ENCODE measurements at regions not wholly inside any gene's neighbourhood (a gene's known extent, or its start where the extent isn't known, plus 50 kb on each side); places are given as distances from the start of the nearest gene placed in this dataset.
"Not testable (repeated sequence)": the region's sequence is repeated elsewhere in the genome, so short reads cannot be mapped to it uniquely, and the experiment has no call there.

DNA sequence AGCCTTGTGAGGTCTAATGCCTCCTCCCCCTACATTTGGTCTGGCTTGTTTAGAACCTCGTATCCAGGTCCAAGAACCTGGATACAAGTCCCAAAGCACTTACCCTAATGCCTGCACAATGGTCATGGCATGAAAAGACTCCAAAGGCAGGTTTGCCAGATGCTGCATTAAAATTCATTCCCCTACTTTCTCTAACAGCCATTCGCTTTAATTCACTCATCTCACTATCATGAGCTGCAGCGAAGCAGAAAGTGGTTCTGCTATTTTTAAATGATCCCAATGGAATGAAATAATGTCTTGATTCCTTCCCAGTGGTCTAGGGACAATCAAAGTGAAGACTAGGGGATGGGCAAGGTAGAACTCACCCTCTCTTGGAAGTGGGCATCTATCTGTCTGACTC lies 72.5 kb upstream of the MAX start:
- no peaks in the 10 kb centered on the region for H3K36me3 Mint-ChIP-seq (ENCODE audit: low read depth)
- no peak overlapping the region for H3K27ac Mint-ChIP-seq
- no peaks in the 10 kb centered on the region for H3K9me3 Mint-ChIP-seq
- H3K27me3 Mint-ChIP-seq: peaks cover 3% of the 10 kb centered on the region
- peaks cover 12% of the 10 kb centered on the region for H3K4me1 Mint-ChIP-seq
- H3K4me3 Mint-ChIP-seq: no peak overlapping the region
- ATAC-seq (replicated peaks): no peak

DNA sequence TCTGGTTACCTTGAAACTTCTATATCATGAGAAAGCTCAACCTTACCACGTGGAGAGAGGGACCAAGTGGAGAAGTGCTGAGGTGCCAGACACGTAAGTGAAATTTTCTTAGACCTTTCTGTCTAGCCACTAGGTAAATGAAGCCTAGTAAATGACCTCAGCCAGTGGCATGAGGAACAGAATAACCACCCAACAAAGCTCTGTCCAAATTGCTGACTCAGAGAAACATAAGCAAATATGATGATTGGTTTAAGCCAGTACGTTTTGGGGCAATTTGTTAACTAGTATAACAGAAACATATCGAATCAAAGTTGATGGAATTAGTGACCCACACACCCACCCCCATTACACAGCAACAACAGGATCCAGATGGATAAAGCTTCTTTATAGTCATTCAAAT lies 75.2 kb upstream of the MAX start:
- H3K9me3 Mint-ChIP-seq: peaks cover 7% of the 10 kb centered on the region
- peaks cover 18% of the 10 kb centered on the region for H3K4me1 Mint-ChIP-seq
- H3K27ac Mint-ChIP-seq: no peak overlapping the region
- H3K27me3 Mint-ChIP-seq: peaks cover 3% of the 10 kb centered on the region
- ATAC-seq (replicated peaks): no peak
- no peak overlapping the region for H3K4me3 Mint-ChIP-seq
- no peaks in the 10 kb centered on the region for H3K36me3 Mint-ChIP-seq (ENCODE audit: low read depth)

DNA sequence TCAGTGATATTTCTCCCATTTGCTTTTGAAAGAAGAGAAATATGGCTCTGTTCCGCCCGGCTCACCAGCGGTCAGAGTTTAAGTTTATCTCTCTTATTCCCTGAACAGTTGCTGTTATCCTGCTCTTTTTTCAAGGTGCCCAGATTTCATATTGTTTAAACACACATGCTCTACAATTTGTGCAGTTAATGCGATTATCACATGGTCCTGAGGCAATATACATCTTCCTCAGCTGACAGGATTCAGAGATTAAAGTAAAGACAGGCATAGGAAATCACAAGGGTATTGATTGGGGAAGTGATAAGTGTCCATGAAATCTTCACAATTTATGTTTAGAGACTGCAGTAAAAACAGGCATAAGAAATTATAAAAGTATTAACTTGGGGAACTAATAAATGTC lies 76.9 kb upstream of the MAX start:
- not testable (repeated sequence) for ATAC-seq (replicated peaks); H3K4me3 Mint-ChIP-seq; H3K36me3 Mint-ChIP-seq (ENCODE audit: low read depth); H3K27me3 Mint-ChIP-seq
- H3K27ac Mint-ChIP-seq: peak overlapping the region; percentile 85
- peaks cover 13% of the 10 kb centered on the region for H3K9me3 Mint-ChIP-seq
- H3K4me1 Mint-ChIP-seq: peaks cover 18% of the 10 kb centered on the region

DNA sequence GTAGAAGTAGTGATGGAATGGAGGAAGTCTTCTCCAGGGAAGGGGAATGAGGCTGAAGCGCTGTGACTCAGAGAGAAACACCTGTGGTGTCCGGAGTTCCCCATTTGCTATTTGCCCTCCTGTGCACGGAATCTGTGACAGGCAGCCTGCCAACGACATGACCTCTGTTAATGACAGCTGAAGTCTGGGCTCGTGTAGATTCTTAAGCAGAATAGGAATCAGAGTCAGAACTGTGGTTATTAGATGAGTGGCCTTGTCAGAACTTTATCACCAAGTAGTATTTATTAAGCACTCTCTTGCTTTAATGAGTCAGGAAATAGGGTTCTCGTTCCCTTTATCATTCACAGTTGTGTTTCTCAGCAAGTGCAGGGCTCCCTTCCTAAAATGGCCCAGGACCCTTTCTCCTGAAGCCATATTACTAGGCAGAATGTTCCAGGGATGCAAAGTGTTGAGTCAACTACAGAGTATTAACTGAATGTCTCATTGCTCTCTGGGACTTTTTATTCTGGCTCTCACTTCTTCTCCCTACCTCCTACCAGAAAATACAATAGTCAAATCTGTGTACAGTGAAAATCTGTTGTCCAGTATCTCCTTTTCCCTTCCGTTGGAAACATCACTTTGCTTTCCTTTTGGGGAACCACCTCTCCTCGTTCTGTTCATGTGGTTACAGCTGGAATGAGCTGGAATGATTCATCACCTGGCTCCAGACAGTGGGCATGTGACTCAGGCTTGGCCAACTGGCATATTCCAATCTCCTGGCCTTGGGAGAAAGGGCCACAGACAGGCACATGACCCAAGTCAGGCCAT lies 77.8 kb upstream of the MAX start:
- Mint-ChIP-seq H3K9me3 (peaks cover 13% of the 10 kb centered on the region), H3K4me1 (peaks cover 18% of the 10 kb centered on the region), H3K27ac (peak overlapping the region; percentile 85), H3K4me3 (peak overlapping the region; percentile 61), H3K36me3 (ENCODE audit: low read depth) (no peaks in the 10 kb centered on the region), H3K27me3 (no peaks in the 10 kb centered on the region)
- ATAC-seq (replicated peaks): peak; percentile 88

DNA sequence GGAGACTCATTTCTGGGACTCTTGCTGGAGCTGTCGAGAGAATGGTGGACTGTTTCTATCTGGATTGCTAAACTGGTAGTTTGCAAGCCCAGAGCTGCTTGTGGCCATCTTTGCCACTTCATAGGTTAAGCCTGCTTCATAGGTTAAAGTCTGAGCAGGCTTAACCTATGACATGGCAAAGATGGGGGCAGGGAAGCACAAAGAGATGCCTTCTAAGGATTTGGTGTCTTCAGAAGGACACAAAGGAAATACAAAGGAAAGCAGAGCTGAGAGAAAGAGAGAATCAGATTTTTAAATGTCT lies 78.4 kb upstream of the MAX start:
- peak overlapping the region; percentile 85 for H3K27ac Mint-ChIP-seq
- H3K4me3 Mint-ChIP-seq: peak overlapping the region; percentile 61

DNA sequence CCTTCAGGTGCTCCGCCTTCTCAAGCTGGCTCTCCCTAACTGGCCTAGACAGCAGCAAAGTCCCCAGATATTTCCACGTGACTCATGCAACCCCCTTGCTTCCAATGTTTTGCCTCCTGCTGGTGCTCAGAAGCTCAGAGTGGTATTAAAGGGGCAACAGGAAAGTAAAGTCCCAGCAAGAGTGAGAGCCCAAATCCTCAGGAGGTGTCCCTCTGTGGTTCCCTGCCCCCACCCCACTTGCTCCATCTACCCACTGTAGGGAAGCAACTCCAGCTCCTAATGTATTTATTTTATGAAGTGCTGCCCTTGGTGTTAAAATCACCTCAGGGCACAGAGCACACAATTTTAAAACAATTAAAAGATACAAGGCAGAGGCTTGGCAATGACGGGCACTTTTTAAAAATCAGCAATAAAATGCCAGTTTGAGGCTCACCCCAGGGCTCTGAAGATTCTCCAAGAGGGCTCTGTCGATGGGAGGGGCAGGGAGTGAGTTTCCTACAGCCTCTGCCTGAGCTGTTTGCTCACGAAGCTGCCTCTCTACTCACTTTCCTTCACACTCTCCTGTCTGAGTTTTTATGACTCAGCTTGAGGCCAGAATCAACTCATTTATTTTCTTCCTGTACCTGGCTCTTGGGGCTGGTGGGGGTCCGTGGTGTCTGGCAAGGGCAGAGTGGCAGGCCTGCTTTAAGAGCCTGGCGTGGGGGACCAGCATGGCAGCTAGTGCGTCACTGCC lies 81.9 kb upstream of the MAX start:
- H3K36me3 Mint-ChIP-seq (ENCODE audit: low read depth): no peaks in the 10 kb centered on the region
- peaks cover 16% of the 10 kb centered on the region for H3K4me1 Mint-ChIP-seq
- H3K9me3 Mint-ChIP-seq: peaks cover 13% of the 10 kb centered on the region
- H3K27me3 Mint-ChIP-seq: peaks cover 5% of the 10 kb centered on the region
- H3K4me3 Mint-ChIP-seq: no peak overlapping the region
- H3K27ac Mint-ChIP-seq: no peak overlapping the region
- no peak for ATAC-seq (replicated peaks)

More for the DNA sequence above, 78.4 kb upstream of the MAX start:
- no peak for ATAC-seq (replicated peaks)
- Mint-ChIP-seq H3K27me3 (peaks cover 1% of the 10 kb centered on the region), H3K9me3 (peaks cover 13% of the 10 kb centered on the region), H3K36me3 (ENCODE audit: low read depth) (no peaks in the 10 kb centered on the region), H3K4me1 (peaks cover 18% of the 10 kb centered on the region)

DNA sequence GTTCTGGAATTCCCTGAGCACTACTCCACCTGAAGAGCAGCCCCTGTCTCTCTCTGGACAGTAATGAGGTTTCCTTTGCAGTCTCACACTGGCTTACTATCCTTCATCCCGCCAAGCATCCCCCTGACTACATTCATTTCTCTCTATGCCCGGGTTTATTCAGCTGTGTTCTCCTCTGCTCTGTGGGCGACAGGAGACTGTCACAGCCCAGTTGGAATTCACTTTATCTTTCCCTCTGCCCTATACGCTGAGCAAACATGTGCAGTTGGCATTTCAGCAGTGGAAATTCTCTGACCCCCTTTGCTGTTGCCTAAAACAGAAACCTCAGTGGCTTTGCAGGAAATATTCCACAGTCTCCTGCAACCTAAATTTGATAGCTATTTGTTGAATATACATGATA lies 83.5 kb upstream of the MAX start:
- Mint-ChIP-seq H3K36me3 (ENCODE audit: low read depth) (no peaks in the 10 kb centered on the region), H3K9me3 (peaks cover 13% of the 10 kb centered on the region), H3K4me1 (no peaks in the 10 kb centered on the region), H3K27me3 (peaks cover 5% of the 10 kb centered on the region), H3K4me3 (no peak overlapping the region), H3K27ac (no peak overlapping the region)
- ATAC-seq (replicated peaks): no peak

DNA sequence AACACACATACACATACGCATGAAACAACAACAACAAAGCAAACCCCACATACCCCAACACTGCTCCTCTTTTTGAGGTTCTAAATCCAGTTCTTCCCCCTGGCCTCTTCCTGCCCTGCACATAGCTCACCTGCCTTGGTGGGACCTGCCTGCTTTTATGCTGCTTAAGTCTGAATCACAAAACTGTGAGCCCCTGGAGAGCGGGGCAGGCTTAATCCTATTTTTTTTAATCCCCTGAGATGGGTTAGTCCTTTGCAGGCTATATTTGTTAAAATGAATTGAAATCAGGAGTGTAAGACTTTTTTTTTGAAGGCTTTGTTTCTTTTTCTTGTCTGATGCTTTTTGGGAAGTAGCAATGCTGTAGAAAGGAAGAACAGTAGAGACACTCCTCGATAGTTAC lies 84.6 kb upstream of the MAX start:
- H3K27ac Mint-ChIP-seq: no peak overlapping the region
- peaks cover 11% of the 10 kb centered on the region for H3K9me3 Mint-ChIP-seq

DNA sequence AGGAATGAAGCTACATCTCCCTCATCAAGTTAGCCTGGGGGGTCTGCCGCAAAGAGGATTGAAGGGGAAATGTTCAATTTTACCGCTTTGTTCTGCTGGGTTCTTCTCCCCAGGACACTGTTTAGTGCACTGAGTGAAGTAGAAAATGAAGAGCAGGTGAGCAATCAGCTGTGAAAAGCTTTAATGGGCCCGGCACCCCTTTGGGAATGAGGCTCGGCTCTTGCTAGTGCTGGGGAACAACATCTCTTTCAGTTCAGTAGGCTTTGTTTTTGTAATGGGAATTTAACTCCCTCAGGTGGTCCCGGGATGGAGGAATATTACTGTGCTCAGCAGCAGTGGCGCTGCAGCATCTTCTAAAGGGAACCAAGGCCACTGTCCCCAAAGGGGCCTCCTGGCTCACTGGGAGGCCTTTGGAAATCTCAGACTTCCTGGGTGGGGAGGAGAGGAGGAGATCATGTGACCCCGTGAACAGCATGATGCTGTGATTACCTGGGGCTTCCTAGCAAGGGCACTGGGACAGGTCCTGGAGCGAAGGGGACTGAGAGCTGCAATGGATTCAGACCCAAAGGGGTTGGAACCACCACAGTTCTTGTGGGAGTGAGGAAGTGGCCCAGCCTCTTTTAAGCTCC lies 85.2 kb upstream of the MAX start:
- H3K4me1 Mint-ChIP-seq: no peaks in the 10 kb centered on the region
- ATAC-seq (replicated peaks): no peak
- peaks cover 5% of the 10 kb centered on the region for H3K27me3 Mint-ChIP-seq
- peaks cover 6% of the 10 kb centered on the region for H3K9me3 Mint-ChIP-seq
- H3K4me3 Mint-ChIP-seq: no peak overlapping the region
- H3K27ac Mint-ChIP-seq: no peak overlapping the region
- no peaks in the 10 kb centered on the region for H3K36me3 Mint-ChIP-seq (ENCODE audit: low read depth)

More for the DNA sequence above, 84.6 kb upstream of the MAX start:
- no peaks in the 10 kb centered on the region for H3K36me3 Mint-ChIP-seq (ENCODE audit: low read depth)
- no peaks in the 10 kb centered on the region for H3K4me1 Mint-ChIP-seq
- no peak for ATAC-seq (replicated peaks)
- H3K4me3 Mint-ChIP-seq: no peak overlapping the region
- H3K27me3 Mint-ChIP-seq: peaks cover 5% of the 10 kb centered on the region

DNA sequence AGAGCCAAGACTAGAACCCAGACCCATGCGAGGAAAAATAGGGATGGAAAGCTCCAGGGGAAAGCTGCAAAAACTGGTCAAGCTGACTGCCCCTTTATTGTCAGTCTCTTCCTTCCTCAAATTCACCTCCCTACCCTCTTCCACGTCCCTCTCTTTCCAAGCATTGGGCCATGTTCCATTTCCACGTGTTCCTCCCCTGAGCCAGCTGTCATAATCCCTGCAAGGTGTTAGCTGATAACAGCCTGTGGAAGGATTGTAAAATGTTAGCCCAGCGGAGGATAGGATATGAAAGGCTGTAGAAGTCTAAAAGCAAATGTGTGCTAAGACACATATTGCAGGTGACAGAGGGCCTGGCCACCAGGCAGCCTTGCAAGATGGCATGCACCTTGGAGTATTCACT lies 88.0 kb upstream of the MAX start:
- no peak for ATAC-seq (replicated peaks)
- Mint-ChIP-seq H3K4me3 (no peak overlapping the region), H3K27me3 (peaks cover 5% of the 10 kb centered on the region), H3K9me3 (no peaks in the 10 kb centered on the region), H3K4me1 (peaks cover 5% of the 10 kb centered on the region), H3K36me3 (ENCODE audit: low read depth) (no peaks in the 10 kb centered on the region), H3K27ac (no peak overlapping the region)

DNA sequence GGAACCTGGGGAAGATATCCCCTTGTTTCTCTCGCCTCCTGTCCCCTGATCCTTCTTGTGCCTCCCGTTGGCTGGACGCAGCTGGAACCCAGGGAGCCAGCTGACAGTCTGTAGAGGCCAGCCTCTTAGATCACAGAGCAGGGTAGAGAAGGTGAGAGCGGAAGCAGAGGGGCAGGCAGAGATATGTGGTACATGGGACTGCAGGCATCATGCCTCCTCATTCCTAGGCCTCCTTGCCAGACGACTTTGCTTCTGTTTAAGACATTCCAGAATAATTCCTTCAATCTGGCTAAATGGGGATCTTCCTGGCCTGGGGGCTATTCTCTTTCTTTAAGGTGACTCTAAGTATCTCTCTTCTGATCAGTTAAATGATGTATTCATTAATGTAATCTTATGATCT lies 89.4 kb upstream of the MAX start:
- H3K9me3 Mint-ChIP-seq: no peaks in the 10 kb centered on the region
- H3K27me3 Mint-ChIP-seq: no peaks in the 10 kb centered on the region
- H3K36me3 Mint-ChIP-seq (ENCODE audit: low read depth): no peaks in the 10 kb centered on the region
- ATAC-seq (replicated peaks): no peak
- peaks cover 10% of the 10 kb centered on the region for H3K4me1 Mint-ChIP-seq
- no peak overlapping the region for H3K27ac Mint-ChIP-seq
- H3K4me3 Mint-ChIP-seq: no peak overlapping the region

DNA sequence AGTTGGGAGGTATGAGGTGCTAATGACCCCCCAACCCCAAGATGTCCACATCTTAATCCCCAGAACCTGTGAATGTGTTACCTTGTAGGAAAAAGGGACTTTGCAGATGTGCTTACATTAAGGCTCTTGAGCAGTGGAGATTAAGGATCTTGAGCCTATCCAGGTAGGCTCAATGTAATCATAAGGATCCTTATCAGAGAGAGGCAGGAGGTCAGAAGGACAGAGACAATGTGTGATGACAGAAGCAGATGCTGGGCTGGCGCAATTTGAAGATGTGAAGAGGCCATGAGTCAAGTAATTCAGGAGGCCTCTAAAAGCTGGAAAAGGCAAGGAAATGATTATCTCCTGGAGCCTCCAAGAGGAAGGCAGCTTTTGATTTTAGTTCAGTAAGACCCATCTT lies 90.4 kb upstream of the MAX start:
- Mint-ChIP-seq H3K4me1 (peaks cover 10% of the 10 kb centered on the region), H3K36me3 (ENCODE audit: low read depth) (no peaks in the 10 kb centered on the region), H3K27ac (no peak overlapping the region), H3K9me3 (no peaks in the 10 kb centered on the region), H3K27me3 (no peaks in the 10 kb centered on the region), H3K4me3 (no peak overlapping the region)
- ATAC-seq (replicated peaks): no peak

DNA sequence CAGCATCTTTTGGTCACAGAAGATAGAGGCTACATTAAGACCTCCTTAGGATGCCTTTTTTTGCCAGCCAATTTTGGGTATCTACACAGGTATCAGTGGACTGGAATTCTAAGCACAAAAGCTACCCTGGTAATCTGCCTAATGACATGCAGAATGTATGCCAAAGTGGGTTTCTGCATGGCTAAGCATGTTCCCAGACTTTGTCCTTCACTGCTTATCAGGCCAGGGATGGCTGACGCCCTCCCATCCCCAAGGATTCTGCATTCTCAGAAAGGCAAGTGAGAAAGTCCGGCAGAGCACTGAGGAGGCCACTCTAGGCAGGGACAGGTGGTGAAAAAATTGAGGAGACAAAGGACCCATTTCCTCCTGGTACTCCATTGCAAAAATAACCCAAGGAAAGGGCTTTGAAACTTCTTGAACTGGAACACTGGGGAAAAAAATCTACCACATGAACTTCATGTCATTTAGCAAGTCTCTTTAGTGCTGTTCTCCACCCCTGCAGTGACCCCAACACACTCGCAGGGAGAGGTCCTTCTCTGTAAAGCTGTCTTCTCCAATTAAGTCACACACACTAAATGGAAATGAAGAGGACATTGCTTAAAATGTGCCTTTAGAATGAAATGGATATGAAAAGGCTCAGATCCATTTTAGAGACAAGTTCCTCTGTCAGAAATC lies 91.7 kb upstream of the MAX start:
- Mint-ChIP-seq H3K9me3 (no peaks in the 10 kb centered on the region), H3K4me3 (no peak overlapping the region), H3K36me3 (ENCODE audit: low read depth) (no peaks in the 10 kb centered on the region), H3K4me1 (peaks cover 10% of the 10 kb centered on the region), H3K27me3 (no peaks in the 10 kb centered on the region), H3K27ac (no peak overlapping the region)
- no peak for ATAC-seq (replicated peaks)

DNA sequence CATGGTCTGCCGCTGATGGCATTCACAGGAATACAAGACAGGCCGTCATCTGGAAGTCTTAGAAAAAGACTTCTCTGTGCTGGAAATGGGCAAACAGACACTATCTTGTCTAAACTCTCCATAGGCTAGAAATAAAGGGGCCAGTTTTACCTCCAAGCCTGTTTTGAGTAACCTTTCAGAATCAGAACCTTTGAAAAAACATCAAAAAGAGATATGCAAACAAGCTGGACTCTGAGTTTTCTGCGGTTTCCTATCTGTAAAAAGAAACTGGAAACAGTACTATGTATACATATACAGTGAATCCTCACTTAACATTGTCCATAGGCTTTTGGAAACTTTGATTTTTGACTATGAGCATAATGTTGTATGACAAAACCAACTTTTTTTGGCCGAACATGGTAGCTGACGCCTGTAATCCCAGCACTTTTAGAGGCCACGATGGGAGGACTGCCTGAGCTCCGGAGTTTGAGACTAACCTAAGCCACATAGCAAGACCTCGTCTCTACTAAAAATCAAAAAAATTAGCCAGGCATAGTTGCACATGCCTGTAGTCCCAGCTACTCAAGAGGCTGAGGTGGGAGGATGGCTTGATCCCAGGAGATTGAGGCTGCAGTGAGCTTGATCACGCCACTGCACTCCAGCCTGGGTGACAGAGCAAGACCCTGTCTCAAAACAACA lies 92.9 kb upstream of the MAX start:
- Mint-ChIP-seq H3K36me3 (ENCODE audit: low read depth) (no peaks in the 10 kb centered on the region), H3K27ac (no peak overlapping the region), H3K4me3 (peak overlapping the region; percentile 50), H3K9me3 (no peaks in the 10 kb centered on the region), H3K27me3 (no peaks in the 10 kb centered on the region), H3K4me1 (peaks cover 10% of the 10 kb centered on the region)
- ATAC-seq (replicated peaks): peak; percentile 94
